ENCODE measurements at regions not wholly inside any gene's neighbourhood (a gene's known extent, or its start where the extent isn't known, plus 50 kb on each side); places are given as distances from the start of the nearest gene placed in this dataset.

DNA sequence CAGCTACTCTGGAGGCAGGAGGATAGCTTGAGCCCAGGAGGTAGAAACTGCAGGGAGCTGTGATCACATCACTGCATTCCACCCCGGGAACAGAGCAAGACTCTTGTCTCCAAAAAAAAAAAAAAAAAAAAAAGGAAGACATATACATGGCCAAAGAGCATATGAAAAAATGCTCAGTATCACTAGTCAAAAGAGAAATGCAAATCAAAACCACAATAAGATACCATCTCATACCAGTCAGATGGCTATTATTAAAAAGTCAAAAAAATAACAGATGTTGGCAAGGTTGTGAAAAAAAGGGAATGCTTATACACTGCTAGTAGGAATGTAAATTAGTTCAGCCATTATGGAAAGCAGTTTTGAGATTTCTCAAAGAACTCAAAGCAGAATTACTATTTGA is 174.8 kb upstream of the ATF7IP start:
- TF ChIP-seq, protein P1, sequence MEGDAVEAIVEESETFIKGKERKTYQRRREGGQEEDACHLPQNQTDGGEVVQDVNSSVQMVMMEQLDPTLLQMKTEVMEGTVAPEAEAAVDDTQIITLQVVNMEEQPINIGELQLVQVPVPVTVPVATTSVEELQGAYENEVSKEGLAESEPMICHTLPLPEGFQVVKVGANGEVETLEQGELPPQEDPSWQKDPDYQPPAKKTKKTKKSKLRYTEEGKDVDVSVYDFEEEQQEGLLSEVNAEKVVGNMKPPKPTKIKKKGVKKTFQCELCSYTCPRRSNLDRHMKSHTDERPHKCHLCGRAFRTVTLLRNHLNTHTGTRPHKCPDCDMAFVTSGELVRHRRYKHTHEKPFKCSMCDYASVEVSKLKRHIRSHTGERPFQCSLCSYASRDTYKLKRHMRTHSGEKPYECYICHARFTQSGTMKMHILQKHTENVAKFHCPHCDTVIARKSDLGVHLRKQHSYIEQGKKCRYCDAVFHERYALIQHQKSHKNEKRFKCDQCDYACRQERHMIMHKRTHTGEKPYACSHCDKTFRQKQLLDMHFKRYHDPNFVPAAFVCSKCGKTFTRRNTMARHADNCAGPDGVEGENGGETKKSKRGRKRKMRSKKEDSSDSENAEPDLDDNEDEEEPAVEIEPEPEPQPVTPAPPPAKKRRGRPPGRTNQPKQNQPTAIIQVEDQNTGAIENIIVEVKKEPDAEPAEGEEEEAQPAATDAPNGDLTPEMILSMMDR (IDR thresholded peaks at IDR 0.05), result no peak
- no peak for TF ChIP-seq POLR2A (IDR thresholded peaks at IDR 0.05)

All from Peyer's patch (tissue), 4 donors.